Panc1 (cell line): ENCODE measurements at regions not wholly inside any gene's neighbourhood (a gene's known extent, or its start where the extent isn't known, plus 50 kb on each side); places are given as distances from the start of the nearest gene placed in this dataset.

Source experiments
- ATAC-seq: fragments of 200-7000 bp; cut with Tn5 transposase; 2 replicates; pipeline ENCODE4 v1.9.1; 2020; ENCODE audit warnings: mild to moderate bottlenecking, moderate library complexity
- BruUV-seq: library from RNA; stranded (reverse); fragments of 400-500 nt; replicated peaks from 2 replicates; lab custom pipeline; 2021; lab: Mats Ljungman, UMichigan
- CTCF ChIA-PET: fragments of 300-600 bp; sonication (Branson Sonifier 250); formaldehyde crosslinking; loops from one replicate; lab custom pipeline; 2022; ENCODE audit warnings: antibody characterized with exemption; lab: Charles Lee
- POLR2A ChIA-PET: fragments of 300-600 bp; sonication (Branson Sonifier 250); formaldehyde crosslinking; loops from one replicate; lab custom pipeline; 2022; ENCODE audit warnings: antibody characterized with exemption; lab: Charles Lee
- DNase-seq: peaks from one replicate; pipeline ENCODE4 v3.0.0-alpha.2; 2010; ENCODE audit warnings: low read depth, low spot score
- H3K27ac ChIP-seq: 2 replicates; pipeline ENCODE4 v1.5.1; 2011; ENCODE audit warnings: mild to moderate bottlenecking, low read length, inconsistent platforms
- H3K27me3 ChIP-seq: fragments of 200-500 bp; sonication (Bioruptor generic); 2 replicates; pipeline ENCODE4 v1.6.0; 2014; ENCODE audit warnings: low read length, inconsistent platforms; ENCODE audit not compliant: control insufficient read depth, insufficient read depth
- H3K36me3 ChIP-seq: fragments of 200-500 bp; sonication (Bioruptor generic); 2 replicates; pipeline ENCODE4 v1.5.1; 2014; ENCODE audit warnings: inconsistent platforms, mild to moderate bottlenecking, low read length, moderate library complexity; ENCODE audit not compliant: control insufficient read depth, insufficient read depth
- H3K4me1 ChIP-seq: 2 replicates; pipeline ENCODE4 v1.5.1; 2011; ENCODE audit warnings: inconsistent platforms, mild to moderate bottlenecking, low read length, moderate library complexity; ENCODE audit not compliant: control insufficient read depth, insufficient read depth
- H3K4me3 ChIP-seq, 2 experiments: 2 replicates each; pipeline ENCODE4 v1.5.1; 2011 to 2012; ENCODE audit warnings: low read depth in 2 of 2, low read length in 2 of 2, mild to moderate bottlenecking in 2 of 2, inconsistent platforms in 1 of 2, moderate library complexity in 1 of 2
- H3K9me3 ChIP-seq: fragments of 200-500 bp; sonication (Bioruptor generic); 2 replicates; pipeline ENCODE4 v1.5.1; 2014; ENCODE audit warnings: low read depth, mild to moderate bottlenecking, inconsistent platforms, low read length, moderate library complexity; ENCODE audit not compliant: control insufficient read depth, insufficient read depth
- CTCF ChIP-seq: fragments of 450-650 bp; IDR thresholded peaks from 2 replicates; pipeline ENCODE4 v1.5.1; 2017; ENCODE audit warnings: mild to moderate bottlenecking
- POLR2AphosphoS5 ChIP-seq: IDR thresholded peaks from 2 replicates; pipeline ENCODE4 v1.6.1; 2012; ENCODE audit warnings: mild to moderate bottlenecking, low read depth, low read length, moderate library complexity
- REST ChIP-seq, 2 experiments: IDR thresholded peaks; 2 replicates each; pipeline ENCODE4 v1.6.1; 2011 to 2012; ENCODE audit warnings: low read depth in 2 of 2, control low read depth in 1 of 2, low read length in 1 of 2, mild to moderate bottlenecking in 1 of 2, moderate library complexity in 1 of 2; ENCODE audit not compliant: insufficient read depth in 1 of 2
- SIN3A ChIP-seq: IDR thresholded peaks from 2 replicates; pipeline ENCODE4 v1.6.1; 2012; ENCODE audit warnings: low read depth, mild to moderate bottlenecking, low read length, moderate library complexity, borderline replicate concordance; ENCODE audit not compliant: insufficient read depth
- TCF7L2 ChIP-seq: IDR thresholded peaks from 2 replicates; pipeline ENCODE4 v1.6.1; 2011; ENCODE audit warnings: mild to moderate bottlenecking, low read depth, low read length, inconsistent platforms
- in situ Hi-C: cut with HindIII; loops from 2 replicates; pipeline ENCODE4 v1.10.0; 2016; ENCODE audit warnings: low sequenced_read_pairs, low pct_unique_long_range_greater_than_20kb
- intact Hi-C: fragments of 100-400 bp; cut with micrococcal nuclease; formaldehyde crosslinking; loops from one replicate; pipeline ENCODE4 v1.10.0; 2022; ENCODE audit not compliant: unreplicated experiment

- intact Hi-C loops = no loop called here
- H3K27me3 ChIP-seq = peaks cover 14% of the 10 kb centered on the region
- BruUV-seq = no TSS peak
- no peak for DNase-seq
- TF ChIP-seq SIN3A (no peak), TCF7L2 (no peak), CTCF (no peak), REST (IDR thresholded peaks at IDR 0.05; ENCODE audit: insufficient read depth in 1 of 2, low read depth in 2 of 2, low read length in 1 of 2) (no peak), POLR2AphosphoS5 (no peak)
- ChIA-PET CTCF (interaction anchor here (0.6 kb wide), 1 partner anchor 192 kb away, joined by 12 read pairs; no protein-coding TSS in a partner anchor), POLR2A (no interaction called here)
- H3K4me3 ChIP-seq = no peak overlapping the region
- no peak overlapping the region for H3K27ac ChIP-seq
- no peaks in the 10 kb centered on the region for H3K4me1 ChIP-seq
- no peak for ATAC-seq
- in situ Hi-C loops = no loop called here
- no peaks in the 10 kb centered on the region for H3K36me3 ChIP-seq
- H3K9me3 ChIP-seq = no peaks in the 10 kb centered on the region
Measured at GRCh38 chr12:110983811-110984210, 63.4 kb upstream of the MYL2 start.

GRCh38 chr12:110972866-110973265 is 52.5 kb upstream of the MYL2 start:
- H3K4me3 ChIP-seq = no peak overlapping the region
- DNase-seq (no peak), ATAC-seq (no peak)
- no peaks in the 10 kb centered on the region for H3K36me3 ChIP-seq
- CTCF ChIA-PET = no interaction called here
- TF ChIP-seq REST (IDR thresholded peaks at IDR 0.05; ENCODE audit: insufficient read depth in 1 of 2, low read depth in 2 of 2, low read length in 1 of 2) = no peak
- no peak for TF ChIP-seq SIN3A
- TF ChIP-seq POLR2AphosphoS5 = no peak
- no peak for TF ChIP-seq CTCF
- TF ChIP-seq TCF7L2 = no peak
- no peaks in the 10 kb centered on the region for H3K27me3 ChIP-seq
- POLR2A ChIA-PET = interaction anchor here (0.7 kb wide), 1 partner anchor 31 kb away, joined by 3 read pairs; no protein-coding TSS in a partner anchor
- in situ Hi-C loops (no loop called here), intact Hi-C loops (no loop called here)
- no peaks in the 10 kb centered on the region for H3K9me3 ChIP-seq
- no TSS peak for BruUV-seq
- no peak overlapping the region for H3K27ac ChIP-seq
- no peaks in the 10 kb centered on the region for H3K4me1 ChIP-seq
